RCC 7860 (cell line): ENCODE measurements at regions not wholly inside any gene's neighbourhood (a gene's known extent, or its start where the extent isn't known, plus 50 kb on each side); places are given as distances from the start of the nearest gene placed in this dataset.
"Not testable (repeated sequence)": the region's sequence is repeated elsewhere in the genome, so short reads cannot be mapped to it uniquely, and the experiment has no call there.

Source experiments
- DNase-seq: peaks from one replicate; pipeline ENCODE4 v3.0.0-alpha.2; 2015; ENCODE audit warnings: low spot score
- FAIRE-seq: peaks from 2 replicates; lab custom pipeline; 2012; peaks lifted over from hg19 to GRCh38; lab: Jason Lieb, UNC

DNA sequence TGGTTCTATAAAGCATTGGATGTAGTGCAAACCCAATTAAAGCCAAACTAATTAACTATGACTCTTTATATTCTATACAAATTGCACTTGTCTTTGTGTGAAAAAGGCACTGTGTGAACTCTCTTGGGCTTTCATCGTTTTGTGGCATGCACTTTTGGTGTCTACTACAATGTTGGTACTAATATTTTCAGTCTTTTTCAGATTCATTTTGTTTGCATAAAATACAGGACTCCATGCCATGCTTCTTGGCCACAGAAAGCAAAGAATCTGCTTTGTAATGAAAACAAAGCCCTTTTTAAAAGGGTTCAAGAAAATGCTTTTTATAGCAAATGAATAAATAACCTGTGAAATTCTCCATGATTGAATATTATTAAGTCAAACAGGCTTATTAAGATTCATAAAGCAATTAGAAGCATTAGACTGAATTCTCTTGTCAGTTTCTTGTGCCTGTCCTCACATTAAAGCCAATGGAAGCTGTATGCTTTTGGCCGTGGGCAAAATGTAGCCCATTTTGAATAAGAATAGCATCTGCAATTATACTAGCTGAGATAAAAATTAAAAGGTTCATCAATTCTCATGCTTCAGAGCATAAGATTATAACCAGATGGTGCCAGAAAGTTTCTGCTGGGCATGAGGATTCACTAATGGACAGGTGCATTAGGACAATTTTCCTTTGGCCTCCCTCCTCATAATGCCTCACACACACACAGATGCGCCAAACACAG, 1665.2 kb downstream of the SUCLG1 start:
- FAIRE-seq (no peak), DNase-seq (no peak)

DNA sequence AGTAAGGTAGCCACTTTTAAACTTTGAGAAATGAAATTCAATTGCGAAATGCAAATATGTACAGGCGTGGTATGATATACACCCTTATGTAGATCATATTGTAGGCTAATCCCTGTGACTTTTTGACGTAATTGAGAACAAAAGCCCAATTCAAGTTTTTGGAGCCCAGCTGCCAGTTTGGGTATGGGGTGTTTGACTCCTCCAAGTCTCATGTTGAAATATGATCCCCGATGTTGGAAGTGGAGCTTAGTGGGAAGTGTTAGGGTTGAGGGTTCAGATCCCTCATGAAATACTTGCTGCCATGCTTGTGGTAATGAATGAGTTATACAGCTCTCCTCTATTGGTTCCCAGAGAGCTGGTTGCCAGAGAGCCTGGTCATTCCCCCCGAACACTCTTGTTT, 1666.8 kb downstream of the SUCLG1 start:
- DNase-seq, result no peak

DNA sequence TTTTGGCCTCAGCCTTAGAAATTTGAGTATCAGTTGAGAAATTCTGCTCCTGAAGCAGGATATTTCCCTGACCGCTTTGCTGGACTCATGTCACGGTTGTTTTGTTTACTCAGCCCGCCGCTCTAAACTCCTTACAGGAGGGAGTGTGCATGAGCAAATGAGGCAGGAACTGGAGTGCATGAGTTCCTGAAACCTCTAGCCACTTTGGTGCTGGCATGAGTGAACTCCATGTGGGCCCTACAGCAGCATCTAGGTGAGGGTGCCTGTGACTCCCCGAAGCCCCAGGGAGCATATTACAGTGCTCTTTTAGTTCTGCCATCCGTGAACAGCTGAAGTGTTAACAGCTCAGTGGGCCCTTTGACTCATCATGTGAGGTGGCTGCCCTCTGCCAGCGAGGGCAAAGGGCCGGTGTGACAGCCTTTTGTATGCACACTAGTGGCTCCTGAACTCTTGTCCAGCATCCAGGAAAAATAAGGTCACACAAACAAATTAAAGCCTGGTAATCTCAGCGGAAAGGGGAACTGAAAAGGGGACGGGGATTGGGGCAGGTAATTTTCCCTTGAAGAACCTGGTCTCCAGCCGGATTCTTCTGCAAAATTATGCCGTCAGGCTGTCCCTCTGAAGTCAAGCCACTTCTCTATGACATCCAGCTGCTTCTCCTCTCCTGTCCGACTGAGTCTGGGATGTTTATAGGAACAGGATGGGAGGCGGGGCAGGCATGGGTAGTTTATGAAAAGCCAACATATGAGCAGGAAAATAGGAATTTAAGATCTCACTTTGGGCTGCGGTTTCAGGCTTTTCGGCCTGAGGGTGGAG, 1668.7 kb downstream of the SUCLG1 start:
- DNase-seq, result peak; percentile 88
- FAIRE-seq, result peak; percentile 89

More for the DNA sequence above, 1666.8 kb downstream of the SUCLG1 start:
- FAIRE-seq, result no peak

DNA sequence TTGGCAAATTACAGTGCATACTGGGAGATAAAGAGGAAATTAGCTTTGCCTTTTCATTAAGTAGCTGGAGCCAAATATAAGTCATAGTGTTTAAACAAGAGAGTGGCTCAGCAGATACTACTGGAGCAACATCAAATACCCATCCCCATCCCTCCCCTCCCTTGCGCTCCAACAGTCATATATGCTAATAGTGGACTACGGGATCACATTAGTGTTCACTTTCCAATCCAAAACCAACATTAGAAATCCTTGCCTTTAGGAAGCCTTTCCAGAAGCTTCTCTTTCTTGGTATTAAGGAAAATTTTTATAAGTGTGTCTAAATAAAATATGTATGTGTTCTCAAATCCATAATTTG, 1669.3 kb downstream of the SUCLG1 start:
- DNase-seq, result no peak

DNA sequence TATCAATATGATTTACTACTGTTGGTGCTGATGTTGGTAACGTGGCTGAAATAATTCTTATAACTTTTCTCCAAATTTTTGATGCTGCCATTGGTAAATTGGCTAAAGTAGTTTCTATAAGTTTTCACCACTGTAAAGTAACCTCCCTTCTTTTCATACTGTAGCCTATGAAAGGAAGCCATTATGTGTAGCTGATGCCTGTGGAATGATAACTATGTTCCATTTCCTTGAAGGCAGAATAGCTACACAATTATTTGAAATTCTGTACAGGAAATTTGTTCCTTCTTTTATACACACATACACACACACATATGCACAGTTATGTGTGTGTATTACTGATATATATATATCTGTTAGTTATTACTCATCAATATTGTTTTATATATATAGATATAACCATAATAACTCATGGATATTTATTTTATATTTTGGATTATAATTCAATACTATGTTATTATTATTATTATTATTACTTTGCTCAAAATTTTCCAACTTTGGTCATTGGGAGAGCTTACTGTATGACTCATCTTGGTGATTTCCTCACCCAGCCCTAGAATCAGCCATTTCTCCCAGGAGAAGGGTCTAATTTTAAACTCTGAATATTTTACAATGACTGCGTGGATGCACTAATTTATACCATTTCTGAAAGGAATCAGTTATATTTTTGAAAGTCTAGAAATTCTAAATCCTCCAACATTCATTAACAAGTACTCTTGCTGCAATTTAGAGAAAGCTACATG, 1677.7 kb downstream of the SUCLG1 start:
- DNase-seq (no peak), FAIRE-seq (no peak)

More for the DNA sequence above, 1669.3 kb downstream of the SUCLG1 start:
- no peak for FAIRE-seq

DNA sequence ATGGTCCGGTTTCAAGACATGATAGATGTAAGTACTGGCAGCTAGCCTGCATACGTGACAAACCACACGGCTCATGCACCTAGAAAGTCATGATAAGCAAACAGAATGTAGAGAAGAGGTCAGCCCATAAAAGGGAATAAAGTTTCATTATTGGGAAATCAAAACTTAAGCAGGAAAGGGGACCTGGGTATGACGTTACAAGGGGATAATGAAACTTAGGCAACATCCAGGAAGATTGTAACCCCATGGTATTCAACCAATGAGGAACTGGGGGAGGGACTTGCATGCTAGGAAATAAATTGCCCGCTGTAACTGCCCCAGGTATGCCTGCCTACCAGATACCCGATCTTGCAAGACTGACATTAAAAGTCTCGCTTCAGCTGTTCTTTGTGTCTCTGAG, 1679.0 kb downstream of the SUCLG1 start:
- FAIRE-seq (peak; percentile 35), DNase-seq (peak; percentile 27)

DNA sequence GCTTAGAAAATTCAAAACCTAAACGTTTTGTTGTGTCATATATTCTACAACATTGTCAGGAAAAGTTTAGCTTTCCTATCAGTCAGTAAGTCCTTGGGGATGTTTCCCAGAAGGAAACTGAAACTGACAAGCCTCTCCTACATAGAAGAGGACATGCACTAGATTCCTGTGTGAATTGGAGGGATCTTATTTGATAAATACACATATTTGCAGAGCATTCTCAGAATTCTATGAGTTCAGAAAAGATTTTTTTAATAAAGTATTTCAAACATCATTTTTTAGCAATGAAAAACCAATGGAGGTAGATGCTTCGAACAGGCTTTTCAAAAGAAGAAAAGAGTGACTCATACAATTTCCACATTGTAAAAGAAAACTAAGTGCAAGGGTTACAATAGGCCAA, 1706.7 kb downstream of the SUCLG1 start:
- no peak for DNase-seq
- FAIRE-seq, result no peak

DNA sequence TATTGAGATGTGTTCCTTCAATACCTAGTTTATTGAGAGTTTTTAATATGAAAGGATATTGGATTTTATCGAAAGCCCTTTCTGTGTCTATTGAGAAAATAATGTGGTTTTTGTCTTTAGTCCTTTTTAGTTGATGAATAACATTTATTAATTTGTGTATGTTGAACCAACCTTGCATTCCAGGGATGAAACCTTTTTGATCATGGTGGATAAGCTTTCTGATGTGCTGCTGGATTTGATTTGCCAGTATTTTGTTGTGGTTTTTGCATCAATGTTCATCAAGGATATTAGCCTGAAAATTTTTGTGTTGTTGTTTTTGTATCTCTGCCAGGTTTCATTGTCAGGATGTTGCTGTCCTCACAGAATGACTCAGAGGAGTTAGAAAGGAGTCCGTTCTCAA, 1710.4 kb downstream of the SUCLG1 start:
- FAIRE-seq (no peak), DNase-seq (no peak)

DNA sequence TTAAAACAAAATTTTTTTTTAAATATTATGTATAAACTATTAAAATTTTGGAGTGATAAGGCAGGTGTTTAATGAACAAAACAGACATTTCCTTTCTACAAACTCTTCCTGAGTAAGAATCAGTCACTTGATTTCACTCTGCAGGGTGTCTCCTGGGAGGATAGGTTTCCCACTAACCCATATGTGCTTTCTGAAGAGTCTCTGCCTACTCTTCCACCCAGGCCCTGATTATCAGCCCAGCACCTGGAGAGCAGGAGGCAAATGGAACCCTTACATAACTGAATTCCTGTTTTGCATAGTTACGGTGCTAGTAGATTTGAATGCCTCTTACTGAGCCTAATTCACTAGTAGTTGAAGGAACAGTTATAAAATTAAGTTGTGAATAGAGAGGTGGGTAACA, 1718.6 kb downstream of the SUCLG1 start:
- no peak for FAIRE-seq

DNA sequence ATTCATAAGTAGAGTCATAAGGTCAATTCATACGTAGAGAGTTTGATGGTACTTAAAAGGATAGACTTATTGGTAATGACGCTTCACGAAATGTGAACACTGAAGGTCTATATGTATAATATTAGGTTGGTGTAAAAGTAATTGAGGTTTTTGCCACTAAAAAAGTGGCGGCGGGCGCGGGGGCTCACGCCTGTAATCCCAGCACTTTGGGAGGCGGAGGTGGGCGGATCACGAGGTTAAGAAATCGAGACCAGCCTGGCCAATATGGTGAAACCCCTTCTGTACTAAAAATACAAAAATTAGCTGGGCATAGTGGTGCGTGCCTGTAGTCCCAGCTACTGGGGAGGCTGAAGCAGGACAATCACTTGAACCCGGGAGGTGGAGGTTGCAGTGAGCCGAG, 1721.1 kb downstream of the SUCLG1 start:
- FAIRE-seq, DNase-seq: not testable (repeated sequence)

More for the DNA sequence above, 1718.6 kb downstream of the SUCLG1 start:
- DNase-seq, result no peak

DNA sequence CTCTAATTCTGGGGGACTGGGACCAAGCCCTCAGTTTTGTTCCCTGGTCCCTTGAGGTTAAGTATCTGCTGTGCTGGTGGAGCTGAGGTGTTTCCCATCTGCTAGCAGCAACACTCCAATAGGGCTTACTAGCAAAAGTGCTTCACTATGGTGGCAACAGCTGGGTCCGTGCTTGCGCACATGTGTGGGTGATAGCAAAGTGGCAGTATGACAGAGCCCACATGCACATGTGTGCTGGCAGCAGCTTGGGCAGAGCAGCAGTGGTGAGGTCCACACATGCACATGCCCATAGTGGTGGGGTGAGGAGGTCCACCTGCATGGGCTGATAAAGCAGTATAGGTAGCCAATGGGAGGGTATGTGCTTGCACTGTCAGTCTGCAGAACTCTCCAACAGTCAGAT, 1723.7 kb downstream of the SUCLG1 start:
- FAIRE-seq (no peak), DNase-seq (no peak)

DNA sequence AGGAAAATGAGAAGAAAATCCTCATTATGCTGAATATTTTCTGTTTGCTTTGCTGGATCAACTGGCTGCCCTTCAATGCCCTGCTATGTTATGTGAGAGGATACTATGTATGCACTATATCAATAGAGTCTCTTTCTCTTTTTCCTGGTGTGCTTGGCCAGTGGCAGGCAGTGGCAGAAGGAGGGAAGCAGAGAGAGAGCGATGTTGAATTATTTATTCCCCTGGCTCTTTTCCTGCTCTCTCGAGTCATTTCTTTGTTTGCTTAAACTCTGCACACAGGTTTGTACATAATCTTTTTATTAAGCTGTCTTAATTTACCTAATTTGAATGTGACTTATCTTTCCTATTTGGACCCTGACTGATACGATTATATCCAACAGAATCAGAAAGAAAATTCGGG, 1727.3 kb downstream of the SUCLG1 start:
- FAIRE-seq, result no peak

DNA sequence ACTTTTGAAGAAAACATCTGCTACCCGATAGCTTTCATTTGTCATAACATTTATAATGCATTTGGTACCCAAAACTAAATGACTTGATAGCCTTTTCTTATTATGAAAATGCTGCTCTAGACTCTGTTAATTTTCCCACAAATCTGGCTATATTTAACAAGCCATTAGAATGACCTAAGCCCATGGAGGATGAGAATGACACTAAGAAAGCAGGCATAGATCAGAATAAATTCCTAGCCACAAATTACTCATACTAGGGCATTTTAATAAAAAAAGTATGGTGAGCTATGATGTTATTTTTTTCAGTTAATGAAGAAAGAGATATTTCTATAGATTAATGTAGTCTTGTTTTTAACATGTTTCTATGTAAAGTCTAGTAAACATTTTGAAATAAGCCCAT, 1728.3 kb downstream of the SUCLG1 start:
- no peak for DNase-seq
- FAIRE-seq, result no peak

More for the DNA sequence above, 1727.3 kb downstream of the SUCLG1 start:
- no peak for DNase-seq

DNA sequence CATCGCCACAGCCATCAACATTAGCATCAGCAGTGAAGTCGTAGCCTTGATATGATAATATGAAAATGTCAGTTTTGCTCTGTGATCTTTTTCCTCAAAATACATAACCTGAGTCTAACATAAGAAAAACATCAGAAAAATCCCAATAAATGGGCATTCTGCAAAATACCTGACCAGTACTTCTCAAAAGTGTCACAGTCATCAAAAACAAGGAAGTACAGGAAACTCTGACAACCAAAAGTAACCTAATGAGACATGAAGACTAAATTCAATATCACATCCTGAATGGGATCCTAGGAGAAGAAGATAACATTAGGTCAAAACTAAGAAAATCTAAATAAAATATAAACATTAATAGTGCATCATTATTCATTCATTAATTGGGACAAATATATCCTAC, 1731.0 kb downstream of the SUCLG1 start:
- FAIRE-seq (no peak), DNase-seq (no peak)

DNA sequence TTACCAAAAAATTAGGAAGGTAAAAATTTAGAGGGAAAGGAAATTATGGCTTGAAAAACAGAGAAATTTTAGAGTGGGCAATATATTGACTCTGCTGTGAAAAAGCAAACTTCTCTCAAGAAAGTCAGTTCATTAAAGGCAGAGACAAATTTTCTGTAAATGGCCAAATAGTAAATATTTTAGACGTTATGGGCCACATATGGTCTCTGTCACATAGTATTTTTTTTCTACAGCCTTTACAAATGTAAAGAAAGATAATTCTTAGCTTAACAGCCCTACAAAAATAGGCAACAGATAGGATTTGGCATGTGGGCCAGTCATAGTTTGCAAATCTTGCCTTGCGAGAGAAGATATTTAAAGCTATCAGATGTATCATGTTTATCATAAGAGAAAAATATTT, 1750.4 kb downstream of the SUCLG1 start:
- no peak for FAIRE-seq
- DNase-seq, result no peak

DNA sequence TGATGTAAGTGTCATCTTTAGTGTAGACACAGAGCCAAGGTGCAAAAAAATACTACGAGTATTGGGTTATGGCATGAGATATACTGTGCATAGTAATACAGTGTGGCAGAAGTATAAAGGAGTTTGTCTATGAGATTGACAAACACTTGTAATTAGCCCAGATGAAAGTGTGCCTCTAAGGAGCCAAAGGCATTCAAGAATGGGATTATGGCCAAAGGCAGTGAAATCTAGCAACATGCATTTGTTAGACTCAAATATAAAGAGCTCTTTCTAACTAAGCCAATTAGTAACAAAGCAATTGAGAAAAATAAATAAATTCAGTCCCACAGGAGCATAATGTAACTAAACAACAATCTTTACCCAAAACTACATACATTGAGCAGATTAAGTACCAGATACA, 1761.8 kb downstream of the SUCLG1 start:
- no peak for FAIRE-seq

DNA sequence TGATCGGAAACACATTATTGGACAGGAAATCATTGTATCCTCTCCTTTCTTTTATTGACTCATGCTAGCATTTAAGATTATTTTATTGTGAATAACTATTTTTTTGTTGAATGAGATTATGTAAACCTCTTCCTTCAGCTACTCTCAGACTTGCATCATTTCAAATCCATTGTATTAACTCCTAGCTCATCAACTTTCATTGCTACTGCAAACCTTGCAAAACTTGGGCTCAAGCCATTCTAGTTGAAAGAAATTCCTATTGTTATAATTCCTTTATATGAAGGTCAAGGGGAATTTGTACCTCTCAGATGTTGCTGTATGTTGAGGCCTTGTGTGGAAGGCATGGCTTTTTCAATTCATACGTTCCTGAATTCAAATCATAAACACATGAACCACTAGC, 1764.6 kb downstream of the SUCLG1 start:
- DNase-seq (no peak), FAIRE-seq (no peak)

More for the DNA sequence above, 1761.8 kb downstream of the SUCLG1 start:
- no peak for DNase-seq

DNA sequence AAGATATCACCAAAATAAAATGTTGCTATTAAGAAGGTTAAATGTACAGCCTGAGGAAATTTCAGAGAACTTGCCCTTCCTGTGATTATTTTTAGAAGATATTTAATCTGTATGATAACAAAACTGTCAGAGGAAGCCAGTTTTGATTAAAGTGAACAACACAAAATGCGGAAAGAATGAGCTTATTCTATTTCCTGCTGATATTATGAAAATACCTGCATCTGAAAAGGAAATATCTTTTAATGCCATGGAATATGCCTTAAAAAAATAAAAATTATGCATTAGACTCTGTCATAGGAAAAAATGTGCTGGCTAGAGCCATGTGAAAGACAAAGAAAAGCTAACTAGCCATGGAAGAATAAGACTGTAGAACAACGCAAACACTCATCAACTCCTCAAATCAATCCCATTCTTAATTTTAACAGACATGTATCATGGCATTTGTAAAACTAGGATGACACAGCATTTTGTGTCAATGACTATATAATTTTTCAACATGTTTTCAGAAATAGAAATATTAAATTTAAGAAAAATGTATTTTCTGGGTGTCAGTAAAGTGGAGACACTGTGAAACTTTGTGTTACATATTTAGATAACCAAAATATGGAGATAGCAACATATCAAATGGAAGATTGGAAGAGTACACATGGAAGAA, 1768.2 kb downstream of the SUCLG1 start:
- DNase-seq (no peak), FAIRE-seq (no peak)

DNA sequence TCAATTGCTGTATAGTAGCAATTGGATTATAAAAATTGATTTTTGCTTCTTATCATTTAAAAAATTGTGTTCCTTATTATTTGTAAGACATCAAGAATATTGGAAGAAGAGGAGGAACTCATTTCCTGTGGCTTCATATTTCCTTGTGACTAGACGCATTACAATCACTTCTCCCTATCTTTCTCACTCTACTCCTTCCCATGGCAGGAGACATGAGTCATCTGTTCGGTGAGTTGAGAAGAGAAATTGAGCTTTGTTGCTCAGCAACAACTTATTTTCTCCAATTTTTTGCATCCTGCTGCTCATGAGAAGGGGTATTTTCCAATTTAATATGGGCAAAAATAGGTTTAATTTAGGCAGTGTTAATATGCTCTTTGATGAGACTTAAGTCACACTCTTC, 1783.9 kb downstream of the SUCLG1 start:
- DNase-seq, result peak; percentile 41
- no peak for FAIRE-seq

DNA sequence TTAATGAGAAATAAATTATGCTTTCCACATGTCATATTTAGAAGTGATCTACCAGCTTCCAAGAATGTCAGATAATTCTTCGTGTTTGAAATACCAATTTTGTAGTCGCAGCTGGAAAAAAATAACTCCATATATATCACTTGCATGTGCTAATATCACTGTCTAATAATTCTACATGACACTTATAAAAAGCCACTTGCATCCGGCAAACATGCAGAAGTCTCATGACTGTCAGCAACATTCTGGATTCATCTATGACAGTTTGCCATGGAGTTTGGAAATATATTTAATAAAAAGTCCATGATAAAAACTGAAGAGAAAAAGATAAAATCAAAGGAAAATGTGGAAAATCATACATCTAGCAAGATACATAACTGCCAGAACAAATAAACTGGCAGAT, 1784.4 kb downstream of the SUCLG1 start:
- FAIRE-seq (no peak), DNase-seq (no peak)

DNA sequence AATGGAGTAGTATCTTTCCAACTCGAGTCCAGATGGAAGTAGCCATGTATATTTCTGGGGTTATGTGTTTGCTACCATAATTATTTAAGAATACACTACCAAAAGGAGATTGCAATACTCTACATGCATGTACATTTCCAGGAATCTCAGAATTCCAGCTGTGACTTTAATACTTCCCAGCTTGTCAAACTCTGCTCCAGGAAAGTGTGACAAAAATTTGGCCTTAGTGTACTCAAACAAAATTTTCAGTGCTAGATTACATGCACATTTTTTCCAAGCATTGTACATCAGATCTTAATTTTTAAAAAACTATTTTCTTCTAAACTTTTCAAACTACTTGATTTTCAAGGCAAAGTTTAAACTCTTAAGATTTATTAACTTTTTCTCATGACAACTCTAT, 1791.6 kb downstream of the SUCLG1 start:
- DNase-seq (no peak), FAIRE-seq (no peak)
